MCF 10A (cell line): ENCODE measurements at regions not wholly inside any gene's neighbourhood (a gene's known extent, or its start where the extent isn't known, plus 50 kb on each side); places are given as distances from the start of the nearest gene placed in this dataset.

ENCODE experiments used
- BruUV-seq: library from RNA; stranded (reverse); fragments of 400-500 nt; replicated peaks from 2 replicates; lab custom pipeline; 2021; lab: Mats Ljungman, UMichigan
- CTCF ChIA-PET: fragments of 300-600 bp; sonication (Branson Sonifier 250); formaldehyde crosslinking; extraction: SDS; loops from one replicate; lab custom pipeline; 2021; ENCODE audit warnings: antibody characterized with exemption, inconsistent platforms; lab: Yijun Ruan, JAX
- POLR2A ChIA-PET: fragments of 300-600, 350-650 bp; sonication (Branson Sonifier 250); formaldehyde crosslinking; extraction: SDS; loops from one replicate; lab custom pipeline; 2020; ENCODE audit warnings: antibody characterized with exemption, inconsistent platforms; lab: Yijun Ruan, JAX
- DNase-seq: peaks from one replicate; pipeline ENCODE4 v3.0.0-alpha.2; 2018; ENCODE audit not compliant: unreplicated experiment
- H3K27ac Mint-ChIP-seq: one replicate; pipeline ENCODE4 v1.8.0; 2022; ENCODE audit warnings: mild to moderate bottlenecking, low read depth, mixed read lengths; ENCODE audit not compliant: unreplicated experiment
- H3K27me3 Mint-ChIP-seq: one replicate; pipeline ENCODE4 v1.8.0; 2022; ENCODE audit warnings: mixed read lengths; ENCODE audit not compliant: insufficient read depth, unreplicated experiment
- H3K36me3 Mint-ChIP-seq: one replicate; pipeline ENCODE4 v1.8.0; 2022; ENCODE audit warnings: mild to moderate bottlenecking, moderate library complexity, mixed read lengths; ENCODE audit not compliant: insufficient read depth, unreplicated experiment
- H3K4me1 Mint-ChIP-seq: one replicate; pipeline ENCODE4 v1.8.0; 2022; ENCODE audit warnings: mixed read lengths; ENCODE audit not compliant: insufficient read depth, unreplicated experiment
- H3K4me3 Mint-ChIP-seq: one replicate; pipeline ENCODE4 v1.8.0; 2022; ENCODE audit warnings: mild to moderate bottlenecking, moderate library complexity, mixed read lengths; ENCODE audit not compliant: unreplicated experiment
- H3K9me3 Mint-ChIP-seq: one replicate; pipeline ENCODE4 v1.8.0; 2022; ENCODE audit warnings: mixed read lengths; ENCODE audit not compliant: unreplicated experiment
- CTCF ChIP-seq: fragments of 200-600 bp; IDR thresholded peaks from one replicate; pipeline ENCODE4 v1.8.0; 2022; ENCODE audit warnings: antibody characterized with exemption, mild to moderate bottlenecking; ENCODE audit not compliant: unreplicated experiment
- intact Hi-C: fragments of 100-400 bp; cut with micrococcal nuclease; formaldehyde crosslinking; loops from 2 replicates; pipeline ENCODE4 v1.14.1; 2022

- H3K36me3 Mint-ChIP-seq = no peaks in the 10 kb centered on the region
- no peaks in the 10 kb centered on the region for H3K4me1 Mint-ChIP-seq
- no peak overlapping the region for H3K27ac Mint-ChIP-seq
- no peak for TF ChIP-seq CTCF
- peaks cover 36% of the 10 kb centered on the region for H3K27me3 Mint-ChIP-seq
- POLR2A ChIA-PET = interaction anchor here (0.6 kb wide), 1 partner anchor 1474 kb away, joined by 4 read pairs; no protein-coding TSS in a partner anchor
- intact Hi-C loops = no loop called here
- CTCF ChIA-PET = interaction anchor here (0.6 to 2.6 kb wide), 3 partner anchors 13 to 187 kb away, joined by 3 to 12 read pairs (median 4); no protein-coding TSS in a partner anchor
- DNase-seq = no peak
- no peaks in the 10 kb centered on the region for H3K9me3 Mint-ChIP-seq
- H3K4me3 Mint-ChIP-seq = no peak overlapping the region
- no TSS peak for BruUV-seq
Measured at GRCh38 chr6:40880906-40881305, 158.1 kb downstream of the UNC5CL start.

GRCh38 chr6:40879169-40879568 is 159.9 kb downstream of the UNC5CL start:
- Mint-ChIP-seq H3K4me3 (no peak overlapping the region), H3K27ac (no peak overlapping the region), H3K4me1 (no peaks in the 10 kb centered on the region), H3K27me3 (peaks cover 19% of the 10 kb centered on the region), H3K36me3 (no peaks in the 10 kb centered on the region), H3K9me3 (no peaks in the 10 kb centered on the region)
- POLR2A ChIA-PET = no interaction called here
- BruUV-seq = no TSS peak
- intact Hi-C loops = no loop called here
- DNase-seq = no peak
- TF ChIP-seq CTCF = no peak
- CTCF ChIA-PET = interaction anchor here (0.6 kb wide), 1 partner anchor 66 kb away, joined by 3 read pairs; no protein-coding TSS in a partner anchor

DNA sequence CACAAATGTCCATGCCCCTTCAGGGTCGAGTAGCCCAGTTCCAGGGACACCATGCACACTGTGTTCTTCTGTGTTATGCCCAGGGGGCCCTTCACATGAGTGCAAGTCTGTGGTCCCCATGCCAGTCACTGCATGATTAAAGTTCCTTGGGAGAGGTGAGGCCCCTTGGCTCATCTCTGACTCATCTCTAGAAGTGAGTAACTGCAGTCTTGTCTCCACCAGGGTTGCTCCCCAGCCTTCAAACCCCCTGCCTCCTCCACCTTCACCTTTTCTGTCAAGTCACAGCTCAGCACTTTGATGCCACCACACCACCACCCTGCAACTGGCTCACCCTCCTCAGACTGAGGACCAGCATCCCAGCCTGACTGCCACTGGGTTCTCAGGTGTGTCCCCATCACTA is 161.7 kb downstream of the UNC5CL start:
- Mint-ChIP-seq H3K27ac (no peak overlapping the region), H3K9me3 (no peaks in the 10 kb centered on the region), H3K4me3 (no peak overlapping the region), H3K36me3 (no peaks in the 10 kb centered on the region), H3K4me1 (no peaks in the 10 kb centered on the region), H3K27me3 (peaks cover 28% of the 10 kb centered on the region)
- POLR2A ChIA-PET = no interaction called here
- CTCF ChIA-PET = interaction anchor here (0.5 to 1.0 kb wide), 4 partner anchors 15 to 152 kb away, joined by 3 read pairs; no protein-coding TSS in a partner anchor
- peak; percentile 4 for DNase-seq
- BruUV-seq = no TSS peak
- intact Hi-C loops = no loop called here
- no peak for TF ChIP-seq CTCF

- Mint-ChIP-seq H3K4me3 (no peak overlapping the region), H3K4me1 (no peaks in the 10 kb centered on the region), H3K27ac (no peak overlapping the region), H3K9me3 (no peaks in the 10 kb centered on the region), H3K27me3 (peaks cover 35% of the 10 kb centered on the region), H3K36me3 (no peaks in the 10 kb centered on the region)
- DNase-seq = no peak
- intact Hi-C loops = no loop called here
- ChIA-PET POLR2A (no interaction called here), CTCF (interaction anchor here (1.0 kb wide), 1 partner anchor 19 kb away, joined by 3 read pairs; no protein-coding TSS in a partner anchor)
- BruUV-seq = no TSS peak
- TF ChIP-seq CTCF = no peak
Measured at GRCh38 chr6:40876336-40876735, 162.7 kb downstream of the UNC5CL start.
